ENCODE measurements at regions not wholly inside any gene's neighbourhood (a gene's known extent, or its start where the extent isn't known, plus 50 kb on each side); places are given as distances from the start of the nearest gene placed in this dataset.

DNA sequence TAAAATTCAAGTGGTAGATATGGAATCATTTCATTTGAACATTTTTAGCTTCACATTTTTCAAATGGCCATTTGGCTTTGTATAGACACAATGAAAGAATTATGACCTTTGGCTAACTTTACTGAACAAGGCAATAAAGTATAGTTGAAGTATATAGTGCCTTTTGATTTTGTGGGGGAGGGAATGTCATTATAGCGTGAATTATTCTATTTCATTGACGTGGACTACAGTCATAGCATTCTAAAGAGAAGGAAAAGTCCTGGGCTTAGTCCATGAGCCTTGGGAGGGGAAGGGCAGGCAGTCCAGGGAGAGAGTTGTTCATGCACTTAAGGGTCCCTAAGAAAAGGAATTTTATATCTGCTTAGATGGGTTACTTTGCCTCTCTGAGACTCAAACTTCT lies 181.4 kb upstream of the GPR26 start:
- Histone ChIP-seq H3K27me3 (ENCODE audit: control insufficient read depth, insufficient read depth, low read length) (no peaks in the 10 kb centered on the region), H3K36me3 (ENCODE audit: insufficient read depth, low read length) (no peaks in the 10 kb centered on the region), H3K4me1 (ENCODE audit: control insufficient read depth, insufficient read depth, low read length) (no peaks in the 10 kb centered on the region), H3K4me3 (ENCODE audit: low read length) (no peak overlapping the region), H3K9ac (ENCODE audit: low read depth, low read length) (no peak overlapping the region), H3K4me2 (ENCODE audit: low read length) (no peak overlapping the region), H3K9me3 (replicated peaks; ENCODE audit: low read length) (no peaks in the 10 kb centered on the region)

DNA sequence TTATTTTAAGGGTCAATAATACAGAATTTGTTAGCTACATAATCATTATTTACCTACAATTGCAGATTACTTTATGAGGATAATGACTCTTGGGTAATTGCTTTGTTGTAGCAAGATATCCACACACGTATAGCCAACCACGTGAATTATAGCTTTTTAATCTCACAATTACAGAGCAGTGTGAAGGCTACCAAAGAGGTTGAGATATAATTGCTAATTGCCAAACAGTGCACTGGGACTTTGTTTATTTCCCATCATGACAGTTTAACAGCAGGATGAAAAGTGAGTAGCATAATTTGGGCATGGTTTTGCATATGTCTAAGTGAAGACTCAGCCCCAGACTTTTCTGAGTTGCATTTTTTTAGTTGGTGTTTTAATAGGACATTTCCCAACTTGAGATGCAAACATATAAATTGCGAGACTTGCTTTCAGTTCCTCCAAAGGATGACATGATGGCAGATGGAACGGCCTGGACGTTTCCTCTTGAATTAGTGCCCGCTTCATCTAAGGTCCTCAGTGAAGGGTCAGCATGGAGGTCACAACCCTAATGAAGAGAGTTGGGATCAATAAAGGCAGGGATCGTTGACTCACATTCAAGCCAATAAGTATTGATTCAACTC lies 180.7 kb upstream of the GPR26 start:
- H3K4me3 ChIP-seq (ENCODE audit: low read length): no peak overlapping the region
- H3K27me3 ChIP-seq (ENCODE audit: control insufficient read depth, insufficient read depth, low read length): no peaks in the 10 kb centered on the region
- no peaks in the 10 kb centered on the region for H3K9me3 ChIP-seq (replicated peaks; ENCODE audit: low read length)
- H3K4me1 ChIP-seq (ENCODE audit: control insufficient read depth, insufficient read depth, low read length): no peaks in the 10 kb centered on the region
- H3K9ac ChIP-seq (ENCODE audit: low read depth, low read length): no peak overlapping the region
- H3K4me2 ChIP-seq (ENCODE audit: low read length): no peak overlapping the region
- no peaks in the 10 kb centered on the region for H3K36me3 ChIP-seq (ENCODE audit: insufficient read depth, low read length)

DNA sequence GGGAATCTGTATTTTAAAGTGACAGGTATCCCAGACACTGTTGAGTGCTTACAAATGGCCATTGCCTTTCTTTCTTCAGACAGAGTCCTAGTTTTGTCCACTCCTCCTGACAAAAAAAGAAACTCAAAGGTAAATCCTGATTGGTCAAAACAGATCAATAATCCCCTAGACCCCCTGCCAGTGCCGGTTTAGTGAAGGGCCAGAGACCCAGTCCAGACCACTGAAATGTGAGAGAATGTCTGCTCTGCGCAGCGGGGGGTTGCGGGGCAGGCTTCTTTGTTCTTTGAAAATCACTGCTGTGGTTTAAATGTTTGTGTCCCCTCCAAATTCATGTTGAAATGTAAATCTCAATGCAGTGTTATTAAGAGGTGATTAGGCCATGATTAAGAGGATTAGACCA lies 177.7 kb upstream of the GPR26 start:
- Histone ChIP-seq H3K27me3 (ENCODE audit: control insufficient read depth, insufficient read depth, low read length) (no peaks in the 10 kb centered on the region), H3K9ac (ENCODE audit: low read depth, low read length) (no peak overlapping the region), H3K36me3 (ENCODE audit: insufficient read depth, low read length) (no peaks in the 10 kb centered on the region), H3K9me3 (replicated peaks; ENCODE audit: low read length) (no peaks in the 10 kb centered on the region), H3K4me3 (ENCODE audit: low read length) (no peak overlapping the region), H3K4me1 (ENCODE audit: control insufficient read depth, insufficient read depth, low read length) (no peaks in the 10 kb centered on the region), H3K4me2 (ENCODE audit: low read length) (no peak overlapping the region)

DNA sequence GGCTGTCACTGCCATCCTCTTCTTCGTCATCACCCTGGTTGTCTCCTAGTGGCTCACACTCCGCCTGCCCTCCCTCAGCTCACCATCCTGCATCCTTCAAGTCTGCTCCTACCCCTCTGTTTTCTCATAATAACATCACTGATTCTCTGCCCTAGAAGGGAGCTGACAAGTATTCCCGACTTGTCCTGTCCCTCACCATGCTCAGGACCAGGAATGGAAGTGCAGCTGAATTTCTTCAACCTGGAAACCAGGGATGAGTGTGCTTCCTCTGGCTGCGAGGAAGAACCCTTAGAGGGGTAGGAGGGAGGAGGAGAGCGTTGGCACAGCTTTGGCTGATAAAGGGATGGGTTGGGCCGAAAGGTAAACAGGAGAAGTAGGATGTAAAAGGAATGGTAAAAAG lies 174.8 kb upstream of the GPR26 start:
- Histone ChIP-seq H3K4me1 (ENCODE audit: control insufficient read depth, insufficient read depth, low read length) (no peaks in the 10 kb centered on the region), H3K4me2 (ENCODE audit: low read length) (no peak overlapping the region), H3K27me3 (ENCODE audit: control insufficient read depth, insufficient read depth, low read length) (no peaks in the 10 kb centered on the region), H3K9me3 (replicated peaks; ENCODE audit: low read length) (no peaks in the 10 kb centered on the region), H3K36me3 (ENCODE audit: insufficient read depth, low read length) (no peaks in the 10 kb centered on the region), H3K4me3 (ENCODE audit: low read length) (no peak overlapping the region), H3K9ac (ENCODE audit: low read depth, low read length) (no peak overlapping the region)

DNA sequence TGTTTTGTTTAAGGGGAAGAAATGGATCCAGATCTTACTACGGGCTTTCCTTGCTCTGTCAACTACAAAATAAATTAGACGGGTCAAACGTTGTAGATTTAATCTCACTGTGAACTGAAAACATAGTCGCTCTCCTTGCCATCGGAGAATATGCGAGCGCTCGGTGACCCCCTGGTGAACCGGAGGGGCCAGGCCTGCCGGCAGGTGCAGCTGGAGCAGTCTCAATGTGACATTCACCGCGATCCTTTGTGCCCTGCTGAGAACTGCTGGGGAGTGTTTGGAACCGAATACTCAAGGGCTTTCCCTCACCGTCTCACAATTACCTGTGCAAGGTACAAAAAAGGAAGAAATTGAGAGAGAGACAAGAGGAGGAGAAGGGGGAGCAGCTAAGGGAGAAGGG lies 174.1 kb upstream of the GPR26 start:
- H3K4me3 ChIP-seq (ENCODE audit: low read length): no peak overlapping the region
- H3K4me2 ChIP-seq (ENCODE audit: low read length): no peak overlapping the region
- H3K4me1 ChIP-seq (ENCODE audit: control insufficient read depth, insufficient read depth, low read length): no peaks in the 10 kb centered on the region
- no peaks in the 10 kb centered on the region for H3K36me3 ChIP-seq (ENCODE audit: insufficient read depth, low read length)
- no peak overlapping the region for H3K9ac ChIP-seq (ENCODE audit: low read depth, low read length)
- no peaks in the 10 kb centered on the region for H3K27me3 ChIP-seq (ENCODE audit: control insufficient read depth, insufficient read depth, low read length)
- H3K9me3 ChIP-seq (replicated peaks; ENCODE audit: low read length): peaks cover 4% of the 10 kb centered on the region

DNA sequence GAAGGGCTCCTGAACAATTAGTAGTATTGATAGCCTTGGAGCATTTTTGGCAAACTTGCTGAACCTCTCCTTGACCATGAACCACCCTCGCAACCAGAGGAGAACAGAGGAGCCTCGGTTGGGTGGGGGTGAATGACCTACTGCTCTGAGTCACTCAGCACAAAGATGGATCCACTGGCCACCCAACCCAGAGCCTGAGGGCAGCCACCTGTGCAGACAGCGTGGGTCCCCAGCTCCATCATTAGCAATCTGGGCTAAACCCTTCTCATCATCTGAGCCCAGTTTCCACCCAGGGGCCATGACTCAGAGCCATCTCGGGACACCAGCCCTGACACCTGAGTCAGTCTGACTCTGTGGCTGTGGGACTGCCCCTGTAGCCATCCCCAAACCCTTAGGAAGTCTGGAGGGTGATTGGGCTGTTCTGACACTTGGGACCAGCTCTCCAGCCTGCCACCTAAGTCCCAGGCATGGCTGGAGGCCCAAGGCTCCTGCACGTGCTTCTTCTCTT lies 171.8 kb upstream of the GPR26 start:
- Histone ChIP-seq H3K4me3 (ENCODE audit: low read length) (no peak overlapping the region), H3K27me3 (ENCODE audit: control insufficient read depth, insufficient read depth, low read length) (no peaks in the 10 kb centered on the region), H3K9ac (ENCODE audit: low read depth, low read length) (no peak overlapping the region), H3K9me3 (replicated peaks; ENCODE audit: low read length) (peaks cover 6% of the 10 kb centered on the region), H3K36me3 (ENCODE audit: insufficient read depth, low read length) (no peaks in the 10 kb centered on the region), H3K4me1 (ENCODE audit: control insufficient read depth, insufficient read depth, low read length) (no peaks in the 10 kb centered on the region), H3K4me2 (ENCODE audit: low read length) (no peak overlapping the region)

DNA sequence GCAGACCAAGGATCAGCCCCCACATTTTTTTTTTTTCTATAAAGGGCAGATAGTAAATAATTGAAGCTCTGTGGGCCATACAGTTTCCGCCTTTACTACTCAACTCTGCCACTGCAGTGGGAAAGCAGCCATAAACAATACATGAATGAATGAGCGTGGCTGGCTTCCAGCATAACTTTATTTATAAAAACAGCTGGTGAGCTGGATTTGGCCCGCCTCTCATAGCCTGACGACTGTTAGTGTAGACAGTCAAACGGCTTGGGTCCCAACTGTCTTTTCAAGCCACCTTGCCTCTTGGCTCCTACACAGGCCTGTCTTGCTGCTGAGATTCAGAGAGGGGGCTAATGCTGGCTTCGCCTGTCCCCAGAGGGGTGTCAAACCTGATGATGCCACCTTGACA lies 169.8 kb upstream of the GPR26 start:
- Histone ChIP-seq H3K9ac (ENCODE audit: low read depth, low read length) (no peak overlapping the region), H3K4me2 (ENCODE audit: low read length) (no peak overlapping the region), H3K4me3 (ENCODE audit: low read length) (no peak overlapping the region), H3K27me3 (ENCODE audit: control insufficient read depth, insufficient read depth, low read length) (no peaks in the 10 kb centered on the region), H3K4me1 (ENCODE audit: control insufficient read depth, insufficient read depth, low read length) (no peaks in the 10 kb centered on the region), H3K36me3 (ENCODE audit: insufficient read depth, low read length) (no peaks in the 10 kb centered on the region), H3K9me3 (replicated peaks; ENCODE audit: low read length) (peaks cover 6% of the 10 kb centered on the region)

DNA sequence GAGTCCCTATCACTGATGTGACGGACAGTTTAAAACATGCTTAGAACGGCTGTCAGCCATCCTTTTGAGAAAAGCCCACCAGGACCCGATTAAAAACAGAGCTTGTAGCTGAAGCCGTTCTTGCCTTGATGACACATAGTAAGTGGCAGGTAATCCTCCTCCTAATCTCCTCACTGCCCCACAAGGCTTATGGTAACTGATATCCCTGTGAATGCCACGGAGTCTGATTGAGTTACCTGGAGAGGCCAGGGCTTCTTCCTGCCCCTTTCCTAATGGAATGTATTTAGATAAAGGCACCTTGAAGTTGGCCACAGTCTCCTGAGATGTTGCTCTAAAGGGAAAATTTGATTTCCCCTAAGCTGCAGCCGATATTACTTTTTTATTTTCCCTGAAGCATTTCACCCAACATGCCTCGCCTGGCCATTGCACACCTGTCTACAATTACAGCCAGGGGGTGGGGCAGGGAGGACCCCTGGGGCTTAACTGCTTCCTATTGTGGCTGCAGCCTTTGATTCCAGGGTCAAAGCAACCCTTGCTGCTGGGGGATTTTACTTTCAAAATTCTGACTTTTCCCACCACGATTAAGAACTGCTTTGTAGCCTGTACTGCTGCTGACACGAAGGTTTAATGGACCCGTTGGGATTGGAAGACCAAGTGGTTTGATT lies 169.0 kb upstream of the GPR26 start:
- no peak overlapping the region for H3K9ac ChIP-seq (ENCODE audit: low read depth, low read length)

DNA sequence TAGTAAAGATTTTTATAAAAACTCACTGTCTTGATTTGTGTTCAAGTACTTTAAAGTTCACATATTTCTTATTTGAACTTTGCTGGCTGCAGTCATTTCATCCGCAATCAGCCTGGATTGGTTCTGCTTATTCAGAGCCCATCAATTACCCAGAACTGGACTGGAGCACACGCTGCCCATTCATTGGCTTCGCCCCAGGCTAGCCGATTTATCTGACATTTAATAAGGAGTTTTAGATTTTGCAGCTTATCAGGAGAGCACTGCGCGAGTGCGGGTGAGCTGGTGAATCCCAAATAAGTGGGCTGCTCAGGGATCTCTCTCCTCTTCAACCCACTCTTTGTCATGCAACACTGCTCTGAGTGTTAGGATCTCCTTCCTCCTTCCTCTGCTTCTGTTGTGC lies 166.0 kb upstream of the GPR26 start:
- Histone ChIP-seq H3K27me3 (ENCODE audit: control insufficient read depth, insufficient read depth, low read length) (no peaks in the 10 kb centered on the region), H3K4me3 (ENCODE audit: low read length) (no peak overlapping the region), H3K4me2 (ENCODE audit: low read length) (no peak overlapping the region), H3K9me3 (replicated peaks; ENCODE audit: low read length) (peaks cover 11% of the 10 kb centered on the region), H3K36me3 (ENCODE audit: insufficient read depth, low read length) (no peaks in the 10 kb centered on the region), H3K4me1 (ENCODE audit: control insufficient read depth, insufficient read depth, low read length) (no peaks in the 10 kb centered on the region), H3K9ac (ENCODE audit: low read depth, low read length) (no peak overlapping the region)

More for the DNA sequence above, 169.0 kb upstream of the GPR26 start:
- H3K27me3 ChIP-seq (ENCODE audit: control insufficient read depth, insufficient read depth, low read length): no peaks in the 10 kb centered on the region
- H3K9me3 ChIP-seq (replicated peaks; ENCODE audit: low read length): peaks cover 6% of the 10 kb centered on the region
- H3K4me1 ChIP-seq (ENCODE audit: control insufficient read depth, insufficient read depth, low read length): no peaks in the 10 kb centered on the region
- H3K4me2 ChIP-seq (ENCODE audit: low read length): no peak overlapping the region
- H3K36me3 ChIP-seq (ENCODE audit: insufficient read depth, low read length): no peaks in the 10 kb centered on the region
- H3K4me3 ChIP-seq (ENCODE audit: low read length): no peak overlapping the region

DNA sequence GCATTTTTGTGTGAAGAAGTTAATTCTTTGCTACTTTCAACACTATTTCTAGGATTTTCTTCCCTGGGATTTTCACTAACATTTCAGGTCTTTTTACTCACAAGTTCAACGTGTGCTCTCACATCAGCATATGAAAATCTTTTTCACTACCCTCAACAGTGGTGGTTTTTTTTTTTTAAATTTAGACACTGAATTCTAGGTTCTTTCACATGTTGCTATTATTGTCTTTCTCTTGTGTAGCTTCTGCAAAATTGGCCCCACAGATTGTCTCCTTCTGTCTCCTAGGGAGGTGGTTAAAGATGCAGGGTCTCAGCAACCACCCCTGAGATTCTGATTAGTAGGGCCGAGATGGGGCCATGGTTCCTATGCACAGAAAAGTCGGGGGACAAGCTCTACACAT lies 165.0 kb upstream of the GPR26 start:
- Histone ChIP-seq H3K4me3 (ENCODE audit: low read length) (no peak overlapping the region), H3K36me3 (ENCODE audit: insufficient read depth, low read length) (no peaks in the 10 kb centered on the region), H3K9ac (ENCODE audit: low read depth, low read length) (no peak overlapping the region), H3K27me3 (ENCODE audit: control insufficient read depth, insufficient read depth, low read length) (no peaks in the 10 kb centered on the region), H3K4me1 (ENCODE audit: control insufficient read depth, insufficient read depth, low read length) (no peaks in the 10 kb centered on the region), H3K9me3 (replicated peaks; ENCODE audit: low read length) (peaks cover 11% of the 10 kb centered on the region), H3K4me2 (ENCODE audit: low read length) (no peak overlapping the region)

DNA sequence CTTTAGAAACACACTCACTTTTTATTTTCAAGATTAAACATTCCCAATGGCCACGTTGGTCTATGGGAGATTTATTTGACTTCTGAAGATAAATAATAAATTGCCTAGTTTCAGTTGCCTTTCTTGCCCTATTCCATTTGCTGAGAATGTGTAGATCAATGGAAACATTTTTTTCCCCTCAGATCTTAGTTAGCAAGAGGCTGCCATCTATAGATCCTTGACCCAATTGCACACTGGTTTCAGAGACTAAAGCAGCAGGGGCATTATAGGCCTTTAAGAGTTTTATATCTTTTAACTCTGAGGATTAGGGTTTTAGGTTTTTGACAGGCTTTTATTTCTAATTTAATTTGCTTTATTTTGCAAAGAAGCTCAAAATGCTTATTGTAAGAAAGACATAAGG lies 163.2 kb upstream of the GPR26 start:
- Histone ChIP-seq H3K27me3 (ENCODE audit: control insufficient read depth, insufficient read depth, low read length) (no peaks in the 10 kb centered on the region), H3K4me2 (ENCODE audit: low read length) (no peak overlapping the region), H3K4me1 (ENCODE audit: control insufficient read depth, insufficient read depth, low read length) (no peaks in the 10 kb centered on the region), H3K9me3 (replicated peaks; ENCODE audit: low read length) (peaks cover 5% of the 10 kb centered on the region), H3K9ac (ENCODE audit: low read depth, low read length) (no peak overlapping the region), H3K4me3 (ENCODE audit: low read length) (no peak overlapping the region), H3K36me3 (ENCODE audit: insufficient read depth, low read length) (no peaks in the 10 kb centered on the region)

DNA sequence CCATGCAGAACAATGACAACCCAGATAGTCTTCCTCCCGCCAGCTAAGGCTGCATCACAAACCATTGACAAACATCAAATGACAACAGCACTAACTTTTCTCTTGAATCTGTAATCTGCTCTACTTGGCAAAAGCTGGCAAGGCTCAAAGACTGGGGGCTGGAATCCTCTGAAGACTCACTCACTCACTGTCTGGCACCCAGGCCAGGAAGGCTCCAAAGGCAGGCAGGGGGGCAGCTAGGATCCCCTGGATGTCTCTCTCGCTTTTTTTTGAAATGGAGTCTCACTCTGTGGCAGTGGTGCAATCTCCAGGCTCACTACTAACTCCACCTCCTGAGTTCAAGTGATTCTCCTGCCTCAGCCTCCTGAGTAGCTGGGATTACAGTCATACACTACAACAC lies 159.7 kb upstream of the GPR26 start:
- H3K4me2 ChIP-seq (ENCODE audit: low read length): no peak overlapping the region
- H3K36me3 ChIP-seq (ENCODE audit: insufficient read depth, low read length): no peaks in the 10 kb centered on the region
- H3K27me3 ChIP-seq (ENCODE audit: control insufficient read depth, insufficient read depth, low read length): no peaks in the 10 kb centered on the region
- no peak overlapping the region for H3K9ac ChIP-seq (ENCODE audit: low read depth, low read length)
- peaks cover 8% of the 10 kb centered on the region for H3K9me3 ChIP-seq (replicated peaks; ENCODE audit: low read length)
- no peak overlapping the region for H3K4me3 ChIP-seq (ENCODE audit: low read length)
- no peaks in the 10 kb centered on the region for H3K4me1 ChIP-seq (ENCODE audit: control insufficient read depth, insufficient read depth, low read length)
